Activated CD8-positive, alpha-beta T cell treated with anti-CD3 and anti-CD28 coated beads, Interleukin-2, amount 10 ng/mL, durations not matched to agents 7 days and 5 days (primary cell): ENCODE measurements at regions not wholly inside any gene's neighbourhood (a gene's known extent, or its start where the extent isn't known, plus 50 kb on each side); places are given as distances from the start of the nearest gene placed in this dataset.

ENCODE experiments used
- ATAC-seq: fragments of 150-1000 bp; cut with Tn5 transposase; one replicate; pipeline ENCODE4 v1.10.0; 2021; ENCODE audit warnings: moderate library complexity
- CTCF ChIA-PET: fragments of 350-600 bp; sonication (Branson Sonifier 250); formaldehyde crosslinking; loops from one replicate; lab custom pipeline; 2021; ENCODE audit warnings: antibody characterized with exemption; lab: Charles Lee
- POLR2A ChIA-PET: fragments of 350-600 bp; sonication (Branson Sonifier 250); formaldehyde crosslinking; loops from one replicate; lab custom pipeline; 2021; ENCODE audit warnings: antibody characterized with exemption; lab: Charles Lee
- DNase-seq: peaks from one replicate; pipeline ENCODE4 v3.0.0-alpha.2; 2020
- H3K27ac Mint-ChIP-seq: one replicate; pipeline ENCODE4 v1.8.0; 2021; ENCODE audit warnings: mild to moderate bottlenecking, mixed read lengths
- H3K27me3 Mint-ChIP-seq: one replicate; pipeline ENCODE4 v1.8.0; 2021; ENCODE audit warnings: low read depth, mixed read lengths
- H3K36me3 Mint-ChIP-seq: one replicate; pipeline ENCODE4 v1.8.0; 2021; ENCODE audit warnings: low read depth, mixed read lengths
- H3K4me1 Mint-ChIP-seq: one replicate; pipeline ENCODE4 v1.8.0; 2021; ENCODE audit warnings: low read depth, mixed read lengths
- H3K4me3 Mint-ChIP-seq: one replicate; pipeline ENCODE4 v1.8.0; 2021; ENCODE audit warnings: mild to moderate bottlenecking, mixed read lengths
- H3K9me3 Mint-ChIP-seq: one replicate; pipeline ENCODE4 v1.8.0; 2022; ENCODE audit warnings: mixed read lengths; ENCODE audit not compliant: insufficient read depth

- H3K4me1 Mint-ChIP-seq, result no peaks in the 10 kb centered on the region
- H3K27me3 Mint-ChIP-seq, result no peaks in the 10 kb centered on the region
- H3K27ac Mint-ChIP-seq, result no peak overlapping the region
- CTCF ChIA-PET, result no interaction called here
- DNase-seq (no peak), ATAC-seq (no peak)
- no peaks in the 10 kb centered on the region for H3K9me3 Mint-ChIP-seq
- no peaks in the 10 kb centered on the region for H3K36me3 Mint-ChIP-seq
- POLR2A ChIA-PET, result no interaction called here
- H3K4me3 Mint-ChIP-seq, result no peak overlapping the region
These were observed 130.5 kb upstream of the CNR1 start for GRCh38 chr6:88296694-88297093.

- ChIA-PET CTCF (no interaction called here), POLR2A (no interaction called here)
- Mint-ChIP-seq H3K27ac (no peak overlapping the region), H3K4me3 (no peak overlapping the region), H3K9me3 (no peaks in the 10 kb centered on the region), H3K36me3 (no peaks in the 10 kb centered on the region), H3K27me3 (no peaks in the 10 kb centered on the region), H3K4me1 (no peaks in the 10 kb centered on the region)
- DNase-seq, result no peak
- no peak for ATAC-seq
These were observed 129.5 kb upstream of the CNR1 start for GRCh38 chr6:88295663-88296062.

GRCh38 chr6:88294702-88295101, 128.6 kb upstream of the CNR1 start:
- ChIA-PET POLR2A (no interaction called here), CTCF (no interaction called here)
- H3K27me3 Mint-ChIP-seq, result no peaks in the 10 kb centered on the region
- H3K4me3 Mint-ChIP-seq, result no peak overlapping the region
- no peaks in the 10 kb centered on the region for H3K9me3 Mint-ChIP-seq
- ATAC-seq, result no peak
- DNase-seq, result no peak
- H3K36me3 Mint-ChIP-seq, result no peaks in the 10 kb centered on the region
- H3K27ac Mint-ChIP-seq, result no peak overlapping the region
- H3K4me1 Mint-ChIP-seq, result no peaks in the 10 kb centered on the region

GRCh38 chr6:88290411-88290810, 124.3 kb upstream of the CNR1 start:
- no peak for DNase-seq
- ATAC-seq, result no peak
- H3K36me3 Mint-ChIP-seq, result no peaks in the 10 kb centered on the region
- H3K27me3 Mint-ChIP-seq, result no peaks in the 10 kb centered on the region
- CTCF ChIA-PET, result no interaction called here
- H3K4me3 Mint-ChIP-seq, result no peak overlapping the region
- H3K4me1 Mint-ChIP-seq, result no peaks in the 10 kb centered on the region
- POLR2A ChIA-PET, result no interaction called here
- peaks cover 5% of the 10 kb centered on the region for H3K9me3 Mint-ChIP-seq
- H3K27ac Mint-ChIP-seq, result no peak overlapping the region

GRCh38 chr6:88287696-88288095, 121.5 kb upstream of the CNR1 start:
- CTCF ChIA-PET, result no interaction called here
- Mint-ChIP-seq H3K4me1 (no peaks in the 10 kb centered on the region), H3K27me3 (no peaks in the 10 kb centered on the region), H3K9me3 (peaks cover 5% of the 10 kb centered on the region), H3K36me3 (no peaks in the 10 kb centered on the region), H3K4me3 (no peak overlapping the region), H3K27ac (no peak overlapping the region)
- ATAC-seq (no peak), DNase-seq (no peak)
- POLR2A ChIA-PET, result no interaction called here

- ChIA-PET CTCF (no interaction called here), POLR2A (no interaction called here)
- no peaks in the 10 kb centered on the region for H3K27me3 Mint-ChIP-seq
- no peak overlapping the region for H3K27ac Mint-ChIP-seq
- no peaks in the 10 kb centered on the region for H3K36me3 Mint-ChIP-seq
- H3K4me3 Mint-ChIP-seq, result no peak overlapping the region
- H3K4me1 Mint-ChIP-seq, result no peaks in the 10 kb centered on the region
- ATAC-seq, result no peak
- DNase-seq, result no peak
- no peaks in the 10 kb centered on the region for H3K9me3 Mint-ChIP-seq
These were observed 110.2 kb upstream of the CNR1 start for GRCh38 chr6:88276331-88276730.

- POLR2A ChIA-PET, result no interaction called here
- Mint-ChIP-seq H3K9me3 (no peaks in the 10 kb centered on the region), H3K4me1 (no peaks in the 10 kb centered on the region), H3K27me3 (no peaks in the 10 kb centered on the region), H3K4me3 (no peak overlapping the region), H3K36me3 (no peaks in the 10 kb centered on the region), H3K27ac (no peak overlapping the region)
- no peak for ATAC-seq
- CTCF ChIA-PET, result no interaction called here
- DNase-seq, result no peak
These were observed 102.4 kb upstream of the CNR1 start for GRCh38 chr6:88268508-88268907.

- POLR2A ChIA-PET, result no interaction called here
These were observed 100.0 kb upstream of the CNR1 start for GRCh38 chr6:88266126-88266525.

GRCh38 chr6:88263591-88263990, 97.4 kb upstream of the CNR1 start:
- H3K27ac Mint-ChIP-seq, result no peak overlapping the region
- DNase-seq, result no peak
- no peaks in the 10 kb centered on the region for H3K4me1 Mint-ChIP-seq
- no peak for ATAC-seq
- no peak overlapping the region for H3K4me3 Mint-ChIP-seq
- POLR2A ChIA-PET, result no interaction called here
- no peaks in the 10 kb centered on the region for H3K36me3 Mint-ChIP-seq
- H3K9me3 Mint-ChIP-seq, result no peaks in the 10 kb centered on the region
- CTCF ChIA-PET, result no interaction called here
- H3K27me3 Mint-ChIP-seq, result no peaks in the 10 kb centered on the region

More at GRCh38 chr6:88266126-88266525, 100.0 kb upstream of the CNR1 start:
- Mint-ChIP-seq H3K4me3 (no peak overlapping the region), H3K9me3 (no peaks in the 10 kb centered on the region), H3K27ac (no peak overlapping the region), H3K4me1 (no peaks in the 10 kb centered on the region), H3K27me3 (no peaks in the 10 kb centered on the region), H3K36me3 (no peaks in the 10 kb centered on the region)
- CTCF ChIA-PET, result interaction anchor here (0.6 kb wide), 1 partner anchor 21 kb away, joined by 3 read pairs; no protein-coding TSS in a partner anchor
- ATAC-seq (no peak), DNase-seq (no peak)

GRCh38 chr6:88262332-88262731, 96.2 kb upstream of the CNR1 start:
- Mint-ChIP-seq H3K4me3 (no peak overlapping the region), H3K27me3 (no peaks in the 10 kb centered on the region), H3K4me1 (no peaks in the 10 kb centered on the region), H3K9me3 (no peaks in the 10 kb centered on the region), H3K36me3 (no peaks in the 10 kb centered on the region), H3K27ac (no peak overlapping the region)
- no peak for DNase-seq
- POLR2A ChIA-PET, result no interaction called here
- CTCF ChIA-PET, result no interaction called here
- no peak for ATAC-seq

- Mint-ChIP-seq H3K27ac (no peak overlapping the region), H3K9me3 (peaks cover 7% of the 10 kb centered on the region), H3K27me3 (no peaks in the 10 kb centered on the region), H3K36me3 (no peaks in the 10 kb centered on the region), H3K4me1 (no peaks in the 10 kb centered on the region), H3K4me3 (no peak overlapping the region)
- POLR2A ChIA-PET, result no interaction called here
- CTCF ChIA-PET, result no interaction called here
- no peak for ATAC-seq
- DNase-seq, result no peak
These were observed 85.2 kb upstream of the CNR1 start for GRCh38 chr6:88251301-88251700.

- Mint-ChIP-seq H3K27ac (no peak overlapping the region), H3K4me1 (no peaks in the 10 kb centered on the region), H3K36me3 (no peaks in the 10 kb centered on the region), H3K27me3 (no peaks in the 10 kb centered on the region), H3K4me3 (no peak overlapping the region), H3K9me3 (peaks cover 3% of the 10 kb centered on the region)
- ATAC-seq (no peak), DNase-seq (no peak)
- ChIA-PET CTCF (no interaction called here), POLR2A (no interaction called here)
These were observed 82.7 kb upstream of the CNR1 start for GRCh38 chr6:88248709-88249321.

GRCh38 chr6:88246654-88247053, 80.5 kb upstream of the CNR1 start:
- H3K4me1 Mint-ChIP-seq, result no peaks in the 10 kb centered on the region
- H3K27me3 Mint-ChIP-seq, result no peaks in the 10 kb centered on the region
- no peaks in the 10 kb centered on the region for H3K36me3 Mint-ChIP-seq
- DNase-seq, result no peak
- no peak for ATAC-seq
- no peak overlapping the region for H3K27ac Mint-ChIP-seq
- POLR2A ChIA-PET, result no interaction called here
- no peaks in the 10 kb centered on the region for H3K9me3 Mint-ChIP-seq
- CTCF ChIA-PET, result no interaction called here
- no peak overlapping the region for H3K4me3 Mint-ChIP-seq
